Right lobe of liver (tissue), 4 donors: ENCODE measurements at regions not wholly inside any gene's neighbourhood (a gene's known extent, or its start where the extent isn't known, plus 50 kb on each side); places are given as distances from the start of the nearest gene placed in this dataset.

ENCODE experiments used
- CTCF ChIP-seq, 4 donors: fragments of 200-600 bp in 3 of 4; fragments of 450-650 bp in 1 of 4; IDR thresholded peaks; one replicate each; pipeline versions ENCODE4 v1.5.1 to v1.8.0; 2016 to 2022; ENCODE audit warnings: antibody characterized with exemption in 4 of 4, mild to moderate bottlenecking in 2 of 4
- POLR2A ChIP-seq: fragments of 450-650 bp; IDR thresholded peaks from one replicate; pipeline ENCODE4 v1.6.1; 2017; ENCODE audit warnings: antibody characterized with exemption, mild to moderate bottlenecking
- donor health status: DM: no; HTN: no; CAD: no.
- donor health status: DM: no; HTN: no; CAD: no.
- donor health status: DM: no; HTN: yes; CAD: no.

- TF ChIP-seq CTCF (IDR thresholded peaks at IDR 0.05) (no peak), POLR2A (no peak)
These were observed 70.6 kb upstream of the PUDP start for GRCh38 chrX:7218321-7219152.
